GM23338 (cell line): ENCODE measurements at regions not wholly inside any gene's neighbourhood (a gene's known extent, or its start where the extent isn't known, plus 50 kb on each side); places are given as distances from the start of the nearest gene placed in this dataset.

Source experiments
- CREB1 ChIP-seq: fragments of 250-450 bp; sonication (Bioruptor Pico); IDR thresholded peaks from 2 replicates; pipeline ENCODE4 v1.5.0; 2020; ENCODE audit warnings: low read depth, mild to moderate bottlenecking, moderate library complexity
- CTCF ChIP-seq, 2 experiments: fragments of 200-600 bp in 1 of 2; sonication (generic) in 1 of 2; conservative IDR thresholded peaks; 2 replicates each; pipeline versions ENCODE4 v1.5.1 to v1.6.1; 2016 to 2017; ENCODE audit warnings: antibody characterized with exemption in 2 of 2, low read depth in 2 of 2, mild to moderate bottlenecking in 2 of 2, moderate library complexity in 1 of 2
- EZH2 ChIP-seq: fragments of 200-600 bp; sonication (generic); IDR thresholded peaks from one replicate; pipeline ENCODE4 v1.8.0; 2017; ENCODE audit warnings: antibody characterized with exemption, mild to moderate bottlenecking, low read depth; ENCODE audit not compliant: unreplicated experiment
- EZH2phosphoT487 ChIP-seq: fragments of 200-600 bp; sonication (generic); IDR thresholded peaks from one replicate; pipeline ENCODE4 v1.8.1; 2018; ENCODE audit warnings: antibody characterized with exemption; ENCODE audit not compliant: unreplicated experiment
- JUNB ChIP-seq: IDR thresholded peaks from one replicate; pipeline ENCODE4 v1.6.1; 2016; ENCODE audit warnings: antibody characterized with exemption; ENCODE audit not compliant: unreplicated experiment
- NANOG ChIP-seq: IDR thresholded peaks from 2 replicates; pipeline ENCODE4 v1.6.1; 2016; ENCODE audit warnings: antibody characterized with exemption, borderline replicate concordance
- POLR2AphosphoS5 ChIP-seq: IDR thresholded peaks from 2 replicates; pipeline ENCODE4 v1.6.1; 2016; ENCODE audit warnings: antibody characterized with exemption, low read depth
- REST ChIP-seq: IDR thresholded peaks from one replicate; pipeline ENCODE4 v1.6.1; 2018; ENCODE audit warnings: antibody characterized with exemption; ENCODE audit not compliant: unreplicated experiment
- STAT1 ChIP-seq: IDR thresholded peaks from one replicate; pipeline ENCODE4 v1.6.1; 2016; ENCODE audit warnings: antibody characterized with exemption; ENCODE audit not compliant: unreplicated experiment
- ZNF331 ChIP-seq: fragments of 250-450 bp; sonication (Bioruptor Pico); IDR thresholded peaks from 2 replicates; pipeline ENCODE4 v1.5.0; 2020; ENCODE audit warnings: low read depth, mild to moderate bottlenecking, moderate library complexity
- ZNF462 ChIP-seq: fragments of 250-450 bp; sonication (Bioruptor Pico); IDR thresholded peaks from 2 replicates; pipeline ENCODE4 v1.5.0; 2020; ENCODE audit warnings: mild to moderate bottlenecking, moderate library complexity

GRCh38 chr4:72975488-72975784, 94.1 kb downstream of the COX18 start:
- TF ChIP-seq REST, result no peak
- no peak for TF ChIP-seq CTCF (conservative IDR thresholded peaks at IDR 0.05; ENCODE audit: low read depth in 2 of 2)
- no peak for TF ChIP-seq POLR2AphosphoS5
- TF ChIP-seq EZH2phosphoT487, result no peak
- no peak for TF ChIP-seq EZH2
- TF ChIP-seq CREB1 (CRISPR knock-in tag), result no peak
- no peak for TF ChIP-seq ZNF331 (CRISPR knock-in tag)
- TF ChIP-seq ZNF462 (CRISPR knock-in tag), result no peak
- TF ChIP-seq NANOG, result no peak
- TF ChIP-seq STAT1, result no peak
- TF ChIP-seq JUNB, result no peak
